GM12891 (cell line): ENCODE measurements at regions not wholly inside any gene's neighbourhood (a gene's known extent, or its start where the extent isn't known, plus 50 kb on each side); places are given as distances from the start of the nearest gene placed in this dataset.

Experiments
- PAX5 ChIP-seq: IDR thresholded peaks from 2 replicates; pipeline ENCODE4 v1.6.1; 2011; ENCODE audit warnings: low read length, moderate library complexity, mild to moderate bottlenecking; ENCODE audit not compliant: insufficient read depth, severe bottlenecking
- POLR2A ChIP-seq: IDR thresholded peaks from 2 replicates; pipeline ENCODE4 v1.6.1; 2011; ENCODE audit warnings: low read depth, low read length, control low read depth
- POLR2AphosphoS5 ChIP-seq: IDR thresholded peaks from 2 replicates; pipeline ENCODE4 v1.6.1; 2011; ENCODE audit warnings: low read depth, low read length, control low read depth
- POU2F2 ChIP-seq: IDR thresholded peaks from 2 replicates; pipeline ENCODE4 v1.6.1; 2011; ENCODE audit warnings: low read depth, mild to moderate bottlenecking, control low read depth, low read length, moderate library complexity
- SPI1 ChIP-seq: IDR thresholded peaks from 2 replicates; pipeline ENCODE4 v1.6.1; 2011; ENCODE audit warnings: low read depth, low read length, control low read depth
- TAF1 ChIP-seq: IDR thresholded peaks from 2 replicates; pipeline ENCODE4 v1.6.1; 2011; ENCODE audit warnings: low read depth, low read length, control low read depth

- TF ChIP-seq POLR2A = no peak
- no peak for TF ChIP-seq POLR2AphosphoS5
- TF ChIP-seq TAF1 = no peak
- TF ChIP-seq POU2F2 = no peak
- no peak for TF ChIP-seq PAX5
- no peak for TF ChIP-seq SPI1
Observed at GRCh38 chr2:67289271-67289670, 107.9 kb upstream of the ETAA1 start.
